ENCODE measurements at regions not wholly inside any gene's neighbourhood (a gene's known extent, or its start where the extent isn't known, plus 50 kb on each side); places are given as distances from the start of the nearest gene placed in this dataset.

- no peaks in the 10 kb centered on the region for H3K9me3 ChIP-seq
- no peak for TF ChIP-seq CTCF (IDR thresholded peaks at IDR 0.05)
Measured at GRCh38 chr13:105740739-105741138, 794.7 kb downstream of the EFNB2 start.

GRCh38 chr13:105737688-105738087 lies 797.8 kb downstream of the EFNB2 start:
- H3K27me3 ChIP-seq: no peaks in the 10 kb centered on the region
- H3K4me1 ChIP-seq (ENCODE audit: control insufficient read depth in 1 of 2, insufficient read depth in 1 of 2, low read depth in 1 of 2, low read length in 1 of 2): no peaks in the 10 kb centered on the region
- no peak overlapping the region for H3K4me3 ChIP-seq (ENCODE audit: low read depth in 1 of 2, low read length in 1 of 2)
- H3K36me3 ChIP-seq: no peaks in the 10 kb centered on the region
- no peaks in the 10 kb centered on the region for H3K9me3 ChIP-seq
- TF ChIP-seq CTCF (IDR thresholded peaks at IDR 0.05): no peak
- H3K27ac ChIP-seq: no peak overlapping the region

More at GRCh38 chr13:105740739-105741138, 794.7 kb downstream of the EFNB2 start:
- Histone ChIP-seq H3K4me1 (ENCODE audit: control insufficient read depth in 1 of 2, insufficient read depth in 1 of 2, low read depth in 1 of 2, low read length in 1 of 2) (no peaks in the 10 kb centered on the region), H3K27me3 (no peaks in the 10 kb centered on the region), H3K4me3 (ENCODE audit: low read depth in 1 of 2, low read length in 1 of 2) (no peak overlapping the region), H3K27ac (no peak overlapping the region), H3K36me3 (no peaks in the 10 kb centered on the region)

- no peaks in the 10 kb centered on the region for H3K9me3 ChIP-seq
- no peaks in the 10 kb centered on the region for H3K36me3 ChIP-seq
- no peaks in the 10 kb centered on the region for H3K27me3 ChIP-seq
- no peak overlapping the region for H3K4me3 ChIP-seq (ENCODE audit: low read depth in 1 of 2, low read length in 1 of 2)
- H3K4me1 ChIP-seq (ENCODE audit: control insufficient read depth in 1 of 2, insufficient read depth in 1 of 2, low read depth in 1 of 2, low read length in 1 of 2): no peaks in the 10 kb centered on the region
- H3K27ac ChIP-seq: no peak overlapping the region
- no peak for TF ChIP-seq CTCF (IDR thresholded peaks at IDR 0.05)
Measured at GRCh38 chr13:105735281-105735680, 800.2 kb downstream of the EFNB2 start.

DNA sequence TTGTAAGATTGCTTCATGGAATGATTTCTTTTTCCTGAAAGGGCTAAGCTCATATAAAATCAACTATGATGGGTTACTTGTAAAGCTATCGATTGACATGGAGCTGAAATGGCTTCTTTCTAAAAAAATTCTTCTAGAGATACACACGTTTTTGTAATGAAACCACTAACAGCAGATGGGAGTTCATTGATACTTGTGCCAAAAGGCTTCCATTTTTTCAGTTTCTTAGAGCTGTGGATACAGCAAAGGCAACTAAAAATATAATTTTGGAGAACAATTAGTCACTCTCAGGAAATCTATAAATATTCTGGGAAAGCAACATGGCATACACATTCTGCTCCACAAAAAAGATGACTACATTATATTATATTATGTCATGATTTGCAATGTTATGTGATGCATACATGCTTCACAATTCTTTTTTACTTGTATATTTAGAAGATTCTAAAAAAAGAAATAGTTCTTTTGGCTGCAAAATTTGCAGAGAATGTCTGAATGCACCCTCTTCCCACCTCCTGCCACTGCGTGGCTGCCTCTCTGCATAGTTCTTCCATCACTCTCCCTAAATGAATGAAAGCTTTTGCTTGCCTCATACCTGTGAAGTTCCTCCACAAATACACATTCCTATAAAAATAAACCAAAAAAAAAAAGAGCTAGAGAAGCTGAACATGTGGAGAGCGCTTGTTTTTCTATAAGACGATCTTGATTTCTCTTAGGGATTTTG lies 802.5 kb downstream of the EFNB2 start:
- Histone ChIP-seq H3K36me3 (no peaks in the 10 kb centered on the region), H3K27me3 (no peaks in the 10 kb centered on the region), H3K4me1 (ENCODE audit: control insufficient read depth in 1 of 2, insufficient read depth in 1 of 2, low read depth in 1 of 2, low read length in 1 of 2) (no peaks in the 10 kb centered on the region), H3K9me3 (no peaks in the 10 kb centered on the region), H3K27ac (no peak overlapping the region), H3K4me3 (ENCODE audit: low read depth in 1 of 2, low read length in 1 of 2) (no peak overlapping the region)
- no peak for TF ChIP-seq CTCF (IDR thresholded peaks at IDR 0.05)

- no peak for TF ChIP-seq CTCF (IDR thresholded peaks at IDR 0.05)
- Histone ChIP-seq H3K4me1 (ENCODE audit: control insufficient read depth in 1 of 2, insufficient read depth in 1 of 2, low read depth in 1 of 2, low read length in 1 of 2) (no peaks in the 10 kb centered on the region), H3K9me3 (no peaks in the 10 kb centered on the region), H3K27me3 (no peaks in the 10 kb centered on the region), H3K4me3 (ENCODE audit: low read depth in 1 of 2, low read length in 1 of 2) (no peak overlapping the region), H3K27ac (no peak overlapping the region), H3K36me3 (no peaks in the 10 kb centered on the region)
Measured at GRCh38 chr13:105725887-105726286, 809.6 kb downstream of the EFNB2 start.

Measured in neutrophil (primary cell).